ENCODE measurements at regions not wholly inside any gene's neighbourhood (a gene's known extent, or its start where the extent isn't known, plus 50 kb on each side); places are given as distances from the start of the nearest gene placed in this dataset.

GRCh38 chr6:22153384-22154158, 143.3 kb downstream of the PRL start:
- no peaks in the 10 kb centered on the region for H4K20me1 ChIP-seq (replicated peaks; ENCODE audit: control insufficient read depth, extremely low read depth, insufficient read depth, low read length)
- no peaks in the 10 kb centered on the region for H3K4me1 ChIP-seq (ENCODE audit: control insufficient read depth, extremely low read depth, insufficient read depth, low read length)
- no peak overlapping the region for H3K4me3 ChIP-seq (replicated peaks in 1 of 3; ENCODE audit: insufficient read depth in 1 of 3, low read depth in 1 of 3, low read length in 3 of 3)
- no peak overlapping the region for H3K27ac ChIP-seq (ENCODE audit: insufficient read depth, low read depth, low read length)
- BruUV-seq (replicated peaks), result no TSS peak
- DNase-seq (ENCODE audit: low read depth, low spot score) (no peak), FAIRE-seq (no peak)
- dilution Hi-C loops (cut with MboI; ENCODE audit: extremely low pct_ligation_motif_present, low sequenced_read_pairs) (no loop called here), intact Hi-C loops (cut with micrococcal nuclease) (no loop called here)
- no peaks in the 10 kb centered on the region for H3K9me1 ChIP-seq (replicated peaks; ENCODE audit: control insufficient read depth, extremely low read depth, insufficient read depth, low read length)
- no peaks in the 10 kb centered on the region for H3K79me2 ChIP-seq (ENCODE audit: control insufficient read depth, insufficient read depth, low read length)
- TF ChIP-seq POLR2AphosphoS5 (IDR thresholded peaks at IDR 0.05; ENCODE audit: insufficient read depth, low read depth, low read length) (no peak), EZH2 (IDR thresholded peaks at IDR 0.05; ENCODE audit: borderline replicate concordance, low read depth, low read length, severe bottlenecking) (no peak), JUN (IDR thresholded peaks at IDR 0.05; ENCODE audit: borderline replicate concordance, insufficient read depth, insufficient read length, low read depth) (no peak), CTCF (IDR thresholded peaks at IDR 0.05; ENCODE audit: extremely low read depth in 1 of 2, insufficient read depth in 1 of 2, low read depth in 1 of 2, low read length in 2 of 2) (no peak), MAX (IDR thresholded peaks at IDR 0.05; ENCODE audit: insufficient read depth, insufficient read length) (no peak), POLR2A (IDR thresholded peaks at IDR 0.05; ENCODE audit: low read depth, low read length) (no peak), MYC (IDR thresholded peaks at IDR 0.05; ENCODE audit: low read depth, low read length) (no peak), GATA2 (IDR thresholded peaks at IDR 0.05; ENCODE audit: insufficient read depth, insufficient read length, low read depth, low read length) (no peak), FOS (IDR thresholded peaks at IDR 0.05; ENCODE audit: borderline replicate concordance, insufficient read depth, low read length) (no peak)
- no peak overlapping the region for H3K4me2 ChIP-seq (ENCODE audit: insufficient read depth, low read length)
- no peaks in the 10 kb centered on the region for H3K27me3 ChIP-seq (ENCODE audit: control insufficient read depth in 2 of 2, insufficient read depth in 2 of 2, low read length in 2 of 2)
- no peaks in the 10 kb centered on the region for H3K9me3 ChIP-seq (replicated peaks; ENCODE audit: control insufficient read depth, insufficient read depth, low read length)
- POLR2A ChIA-PET, result no interaction called here
- no peak overlapping the region for H3K9ac ChIP-seq (replicated peaks; ENCODE audit: extremely low read depth, insufficient read depth, low read length)
- CTCF ChIA-PET, result interaction anchor here (1.1 kb wide), 1 partner anchor 8 kb away, joined by 3 read pairs; no protein-coding TSS in a partner anchor
- H2AFZ ChIP-seq (ENCODE audit: low read depth, low read length), result no peak overlapping the region
- H3K36me3 ChIP-seq (ENCODE audit: control insufficient read depth in 2 of 2, extremely low read depth in 1 of 2, insufficient read depth in 2 of 2, low read length in 2 of 2), result no peaks in the 10 kb centered on the region

All from endothelial cell of umbilical vein (primary cell).